ENCODE measurements at regions not wholly inside any gene's neighbourhood (a gene's known extent, or its start where the extent isn't known, plus 50 kb on each side); places are given as distances from the start of the nearest gene placed in this dataset.
"Not testable (repeated sequence)": the region's sequence is repeated elsewhere in the genome, so short reads cannot be mapped to it uniquely, and the experiment has no call there.

- no peak for DNase-seq
- intact Hi-C loops (cut with DNase I, micrococcal nuclease), result no loop called here
- ATAC-seq, result no peak
Observed at GRCh38 chr5:153361735-153362409, 128.6 kb upstream of the GRIA1 start.

GRCh38 chr5:153365547-153365946 lies 124.9 kb upstream of the GRIA1 start:
- intact Hi-C loops (cut with DNase I, micrococcal nuclease), result no loop called here
- no peak for DNase-seq
- no peak for ATAC-seq

- no peak for DNase-seq
- intact Hi-C loops (cut with DNase I, micrococcal nuclease), result no loop called here
- ATAC-seq, result no peak
Observed at GRCh38 chr5:153367466-153367865, 123.0 kb upstream of the GRIA1 start.

GRCh38 chr5:153372425-153373129 lies 117.9 kb upstream of the GRIA1 start:
- DNase-seq, result no peak
- no peak for ATAC-seq
- intact Hi-C loops (cut with DNase I, micrococcal nuclease), result no loop called here

GRCh38 chr5:153373130-153373498 lies 117.4 kb upstream of the GRIA1 start:
- intact Hi-C loops (cut with DNase I, micrococcal nuclease), result no loop called here
- ATAC-seq (no peak), DNase-seq (no peak)

GRCh38 chr5:153381630-153382029 lies 108.8 kb upstream of the GRIA1 start:
- ATAC-seq; DNase-seq; intact Hi-C loops (cut with DNase I, micrococcal nuclease): not testable (repeated sequence)

GRCh38 chr5:153390569-153390968 lies 99.9 kb upstream of the GRIA1 start:
- ATAC-seq, result no peak
- DNase-seq, result no peak
- intact Hi-C loops (cut with DNase I, micrococcal nuclease), result no loop called here

GRCh38 chr5:153399595-153399994 lies 90.9 kb upstream of the GRIA1 start:
- intact Hi-C loops (cut with DNase I, micrococcal nuclease), result no loop called here
- no peak for ATAC-seq
- DNase-seq, result no peak

- DNase-seq, result no peak
- intact Hi-C loops (cut with DNase I, micrococcal nuclease), result no loop called here
- ATAC-seq, result no peak
Observed at GRCh38 chr5:153400931-153401330, 89.5 kb upstream of the GRIA1 start.

GRCh38 chr5:153402550-153402949 lies 87.9 kb upstream of the GRIA1 start:
- DNase-seq, result no peak
- ATAC-seq, result no peak
- intact Hi-C loops (cut with DNase I, micrococcal nuclease), result no loop called here

GRCh38 chr5:153403470-153403869 lies 87.0 kb upstream of the GRIA1 start:
- DNase-seq (no peak), ATAC-seq (no peak)
- intact Hi-C loops (cut with DNase I, micrococcal nuclease), result no loop called here

- no peak for ATAC-seq
- intact Hi-C loops (cut with DNase I, micrococcal nuclease), result no loop called here
- no peak for DNase-seq
Observed at GRCh38 chr5:153404747-153405146, 85.7 kb upstream of the GRIA1 start.

GRCh38 chr5:153421676-153422075 lies 68.8 kb upstream of the GRIA1 start:
- intact Hi-C loops (cut with DNase I, micrococcal nuclease), result no loop called here
- DNase-seq (no peak), ATAC-seq (no peak)

GRCh38 chr5:153425914-153426313 lies 64.6 kb upstream of the GRIA1 start:
- DNase-seq, result no peak
- intact Hi-C loops (cut with DNase I, micrococcal nuclease), result no loop called here
- no peak for ATAC-seq

- no peak for DNase-seq
- intact Hi-C loops (cut with DNase I, micrococcal nuclease), result no loop called here
- ATAC-seq, result no peak
Observed at GRCh38 chr5:153429761-153430380, 60.6 kb upstream of the GRIA1 start.

- no peak for DNase-seq
- no peak for ATAC-seq
- intact Hi-C loops (cut with DNase I, micrococcal nuclease), result no loop called here
Observed at GRCh38 chr5:153432583-153432982, 57.9 kb upstream of the GRIA1 start.

- DNase-seq, result no peak
- intact Hi-C loops (cut with DNase I, micrococcal nuclease), result no loop called here
- ATAC-seq, result no peak
Observed at GRCh38 chr5:153437251-153437650, 53.2 kb upstream of the GRIA1 start.

GRCh38 chr5:153439130-153439529 lies 51.3 kb upstream of the GRIA1 start:
- no peak for DNase-seq
- intact Hi-C loops (cut with DNase I, micrococcal nuclease), result no loop called here
- ATAC-seq, result no peak

All from left colon (tissue), 2 donors.